H1 (cell line): ENCODE measurements at regions not wholly inside any gene's neighbourhood (a gene's known extent, or its start where the extent isn't known, plus 50 kb on each side); places are given as distances from the start of the nearest gene placed in this dataset.

Experiments used
- CTCF ChIA-PET: fragments of 300-600 bp; sonication (Branson Sonifier 250); formaldehyde crosslinking; loops from one replicate; lab custom pipeline; 2021; ENCODE audit not compliant: partially characterized antibody; lab: Charles Lee
- POLR2A ChIA-PET: fragments of 300-600 bp; sonication (Branson Sonifier 250); formaldehyde crosslinking; loops from one replicate; lab custom pipeline; 2021; ENCODE audit warnings: inconsistent platforms; ENCODE audit not compliant: partially characterized antibody; lab: Charles Lee
- DNase-seq, 2 experiments: peaks; one replicate each; pipeline versions ENCODE4 v3.0.0 to v3.0.0-alpha.2; 2010 to 2022; ENCODE audit warnings: low spot score in 2 of 2, low read depth in 1 of 2, mixed read lengths in 1 of 2
- FAIRE-seq: peaks from 2 replicates; lab custom pipeline; 2011; peaks lifted over from hg19 to GRCh38; lab: Jason Lieb, UNC
- H2AFZ ChIP-seq: 2 replicates; pipeline ENCODE4 v1.8.1; 2012; ENCODE audit warnings: low read length, inconsistent platforms
- H2AK5ac ChIP-seq: 2 replicates; pipeline ENCODE4 v1.6.1; 2013; ENCODE audit warnings: low read depth, low read length
- H2BK120ac ChIP-seq: replicated peaks from 2 replicates; pipeline ENCODE3; 2013; ENCODE audit warnings: low read depth, low read length, inconsistent platforms
- H2BK12ac ChIP-seq: 2 replicates; pipeline ENCODE4 v1.6.1; 2013; ENCODE audit warnings: low read depth, low read length
- H2BK15ac ChIP-seq: 2 replicates; pipeline ENCODE4 v1.6.1; 2013; ENCODE audit warnings: low read length
- H2BK20ac ChIP-seq: 2 replicates; pipeline ENCODE4 v1.6.1; 2013; ENCODE audit warnings: low read length
- H2BK5ac ChIP-seq: 2 replicates; pipeline ENCODE4 v1.6.1; 2013; ENCODE audit warnings: low read depth, low read length
- H3K14ac ChIP-seq: 2 replicates; pipeline ENCODE4 v1.6.1; 2013; ENCODE audit warnings: inconsistent platforms; ENCODE audit not compliant: insufficient read length
- H3K18ac ChIP-seq: 2 replicates; pipeline ENCODE4 v1.6.1; 2013; ENCODE audit warnings: low read length; ENCODE audit errors: extremely low read depth
- H3K23ac ChIP-seq: 2 replicates; pipeline ENCODE4 v1.6.1; 2013; ENCODE audit warnings: inconsistent platforms; ENCODE audit not compliant: insufficient read length
- H3K23me2 ChIP-seq: 2 replicates; pipeline ENCODE4 v1.6.1; 2013; ENCODE audit warnings: low read depth, low read length
- H3K27ac ChIP-seq: 2 replicates; pipeline ENCODE4 v1.6.1; 2011; ENCODE audit warnings: low read depth, low read length, inconsistent platforms
- H3K27me3 ChIP-seq, 4 experiments: replicated peaks in 1 of 4; 1 replicate in 1 of 4; 2 replicates in 3 of 4; pipeline versions ENCODE4 v1.6.1 to v1.8.1; 2011 to 2013; ENCODE audit warnings: low read length in 3 of 4, mild to moderate bottlenecking in 3 of 4, inconsistent platforms in 2 of 4, mixed read lengths in 2 of 4, moderate library complexity in 1 of 4; ENCODE audit not compliant: control insufficient read depth in 3 of 4, insufficient read depth in 3 of 4; ENCODE audit errors: extremely low read depth in 1 of 4
- H3K36me3 ChIP-seq, 4 experiments: 2 replicates each; pipeline versions ENCODE4 v1.6.1 to v1.8.1; 2011 to 2013; ENCODE audit warnings: mild to moderate bottlenecking in 4 of 4, low read length in 3 of 4, moderate library complexity in 2 of 4, control low read depth in 1 of 4, inconsistent platforms in 1 of 4; ENCODE audit not compliant: insufficient read depth in 4 of 4, control insufficient read depth in 2 of 4
- H3K4ac ChIP-seq: replicated peaks from 2 replicates; pipeline ENCODE3; 2013; ENCODE audit warnings: low read length, low read depth, mixed read lengths, inconsistent platforms; ENCODE audit not compliant: insufficient read length
- H3K4me1 ChIP-seq, 4 experiments: replicated peaks in 1 of 4; 1 replicate in 1 of 4; 2 replicates in 3 of 4; pipeline versions ENCODE4 v1.6.1 to v1.8.1; 2011 to 2013; ENCODE audit warnings: low read length in 3 of 4, inconsistent platforms in 2 of 4, mixed read lengths in 1 of 4; ENCODE audit not compliant: insufficient read depth in 4 of 4, control insufficient read depth in 3 of 4
- H3K4me2 ChIP-seq, 2 experiments: 2 replicates each; pipeline versions ENCODE4 v1.6.1 to v1.8.1; 2011 to 2013; ENCODE audit warnings: low read depth in 2 of 2, low read length in 2 of 2, control low read depth in 1 of 2, inconsistent platforms in 1 of 2, mild to moderate bottlenecking in 1 of 2; ENCODE audit not compliant: insufficient read depth in 1 of 2
- H3K4me3 ChIP-seq, 4 experiments: fragments of 200-600, 300-600 bp in 1 of 4; sonication (generic), shearing (Covaris generic), sonication (Bioruptor Twin) in 1 of 4; 2 replicates each; pipeline versions ENCODE4 v1.5.1 to v1.8.1; 2011 to 2016; ENCODE audit warnings: low read length in 4 of 4, low read depth in 3 of 4, control low read depth in 2 of 4, inconsistent platforms in 2 of 4, mild to moderate bottlenecking in 2 of 4, mixed read lengths in 1 of 4, moderate library complexity in 1 of 4; ENCODE audit not compliant: insufficient read depth in 2 of 4; ENCODE audit errors: extremely low read depth in 1 of 4
- H3K56ac ChIP-seq: replicated peaks from 2 replicates; pipeline ENCODE3; 2013; ENCODE audit warnings: low read depth, mild to moderate bottlenecking, mixed read lengths, low read length, inconsistent platforms; ENCODE audit not compliant: insufficient read length
- H3K79me1 ChIP-seq: 2 replicates; pipeline ENCODE4 v1.6.1; 2013; ENCODE audit warnings: low read depth, low read length, control low read depth
- H3K79me2 ChIP-seq, 2 experiments: 2 replicates each; pipeline versions ENCODE4 v1.6.1 to v1.8.1; 2012 to 2013; ENCODE audit warnings: low read length in 2 of 2, mild to moderate bottlenecking in 2 of 2, inconsistent platforms in 1 of 2; ENCODE audit not compliant: insufficient read depth in 2 of 2, control insufficient read depth in 1 of 2
- H3K9ac ChIP-seq, 4 experiments: replicated peaks in 1 of 4; 1 replicate in 1 of 4; 2 replicates in 3 of 4; pipeline versions ENCODE4 v1.6.1 to v1.8.1; 2011 to 2013; ENCODE audit warnings: low read depth in 3 of 4, low read length in 3 of 4, control low read depth in 2 of 4, mild to moderate bottlenecking in 2 of 4, moderate library complexity in 2 of 4, inconsistent platforms in 1 of 4; ENCODE audit errors: extremely low read depth in 1 of 4
- H3K9me3 ChIP-seq, 2 experiments: 2 replicates each; pipeline versions ENCODE4 v1.6.1 to v1.8.1; 2012 to 2013; ENCODE audit warnings: mild to moderate bottlenecking in 2 of 2, moderate library complexity in 2 of 2, control low read depth in 1 of 2, inconsistent platforms in 1 of 2, low read depth in 1 of 2, low read length in 1 of 2, mixed read lengths in 1 of 2; ENCODE audit not compliant: insufficient read depth in 2 of 2
- H4K20me1 ChIP-seq, 2 experiments: replicated peaks in 1 of 2; 2 replicates each; pipeline versions ENCODE3 to v1.8.1; 2011 to 2013; ENCODE audit warnings: inconsistent platforms in 2 of 2, low read length in 2 of 2, mild to moderate bottlenecking in 1 of 2; ENCODE audit not compliant: insufficient read depth in 2 of 2, control insufficient read depth in 1 of 2
- H4K5ac ChIP-seq: 2 replicates; pipeline ENCODE4 v1.6.1; 2013; ENCODE audit warnings: low read length, low read depth, mixed read lengths, inconsistent platforms; ENCODE audit not compliant: insufficient read length
- H4K8ac ChIP-seq: 2 replicates; pipeline ENCODE4 v1.8.0; 2013; ENCODE audit warnings: mild to moderate bottlenecking, moderate library complexity, low read length, inconsistent platforms; ENCODE audit not compliant: insufficient read depth; ENCODE audit errors: extremely low read depth
- H4K91ac ChIP-seq: replicated peaks from 2 replicates; pipeline ENCODE3; 2013; ENCODE audit warnings: low read length, mixed read lengths, inconsistent platforms; ENCODE audit not compliant: insufficient read length
- BRCA1 ChIP-seq: IDR thresholded peaks from 2 replicates; pipeline ENCODE4 v1.6.1; 2012; ENCODE audit warnings: low read depth, low read length, improper control_type of control experiment
- E2F6 ChIP-seq: IDR thresholded peaks from 2 replicates; pipeline ENCODE4 v1.6.1; 2012; ENCODE audit warnings: inconsistent platforms
- HDAC2 ChIP-seq, 2 experiments: fragments of 300-600 bp in 1 of 2; sonication (generic) in 1 of 2; IDR thresholded peaks; 2 replicates each; pipeline ENCODE4 v1.6.1; 2011 to 2012; ENCODE audit warnings: low read depth in 2 of 2, low read length in 2 of 2, mild to moderate bottlenecking in 2 of 2, moderate library complexity in 2 of 2, borderline replicate concordance in 1 of 2, inconsistent platforms in 1 of 2
- MAFK ChIP-seq: IDR thresholded peaks from 2 replicates; pipeline ENCODE4 v1.6.1; 2012; ENCODE audit warnings: low read depth, mild to moderate bottlenecking, improper control_type of control experiment, low read length
- SP4 ChIP-seq: IDR thresholded peaks from 2 replicates; pipeline ENCODE4 v1.6.1; 2012; ENCODE audit warnings: low read length, inconsistent platforms
- ZNF274 ChIP-seq: IDR thresholded peaks from 2 replicates; pipeline ENCODE4 v1.7.0; 2012; ENCODE audit warnings: low read length, borderline replicate concordance; ENCODE audit errors: extremely low read depth
- WGBS, 2 experiments: shearing (Covaris generic) in 1 of 2; methylation state at CpG; one replicate each; pipeline versions ENCODE4 v1.1.6 to v1.1.7; 2013 to 2015; ENCODE audit warnings: low lambda C conversion rate in 2 of 2, mixed read lengths in 2 of 2, inconsistent platforms in 1 of 2, low coverage in 1 of 2, missing lambda C conversion rate in 1 of 2; ENCODE audit not compliant: insufficient replicate concordance in 2 of 2, insufficient coverage in 1 of 2, insufficient read length in 1 of 2; ENCODE audit errors: extremely low coverage in 1 of 2, missing lambda C conversion rate in 1 of 2; 5-methylcytosine and 5-hydroxymethylcytosine counted together

- CTCF ChIA-PET: no interaction called here
- Histone ChIP-seq H2AFZ (no peak overlapping the region), H2BK120ac (no peak overlapping the region), H4K20me1 (no peaks in the 10 kb centered on the region), H3K9me3 (no peaks in the 10 kb centered on the region), H3K56ac (no peak overlapping the region), H2BK20ac (no peak overlapping the region), H3K4me2 (no peak overlapping the region), H3K4ac (no peak overlapping the region), H3K27me3 (no peaks in the 10 kb centered on the region), H4K91ac (no peak overlapping the region), H3K9ac (no peak overlapping the region), H4K5ac (no peak overlapping the region), H3K79me2 (no peaks in the 10 kb centered on the region), H3K79me1 (no peaks in the 10 kb centered on the region), H3K23me2 (no peaks in the 10 kb centered on the region), H3K36me3 (no peaks in the 10 kb centered on the region), H2AK5ac (no peak overlapping the region), H3K27ac (no peak overlapping the region), H3K23ac (no peak overlapping the region), H2BK12ac (no peak overlapping the region), H3K14ac (no peak overlapping the region), H3K4me1 (no peaks in the 10 kb centered on the region), H3K4me3 (no peak overlapping the region), H2BK15ac (no peak overlapping the region), H3K18ac (no peak overlapping the region), H2BK5ac (no peak overlapping the region), H4K8ac (no peak overlapping the region)
- TF ChIP-seq BRCA1: no peak
- no peak for TF ChIP-seq E2F6
- no peak for TF ChIP-seq HDAC2 (IDR thresholded peaks at IDR 0.05; ENCODE audit: borderline replicate concordance in 1 of 2, low read depth in 2 of 2, low read length in 2 of 2)
- no peak for TF ChIP-seq MAFK
- TF ChIP-seq SP4: no peak
- TF ChIP-seq ZNF274: no peak
- FAIRE-seq (no peak), DNase-seq (no peak)
- POLR2A ChIA-PET: no interaction called here
- 90% methylated on average over 2 of the region's 2 CpGs; no CpG with 5 or more reads in 1 of the 2 experiments for WGBS, 2 experiments
Measured at GRCh38 chr3:70803891-70804290, 491.5 kb upstream of the MDFIC2 start.
